SH-SY5Y (cell line): ENCODE measurements at regions not wholly inside any gene's neighbourhood (a gene's known extent, or its start where the extent isn't known, plus 50 kb on each side); places are given as distances from the start of the nearest gene placed in this dataset.

ENCODE experiments used
- GATA2 ChIP-seq: IDR thresholded peaks from 2 replicates; pipeline ENCODE4 v1.6.1; 2011; ENCODE audit warnings: mild to moderate bottlenecking, low read depth, low read length
- GATA3 ChIP-seq: IDR thresholded peaks from 2 replicates; pipeline ENCODE4 v1.6.1; 2011; ENCODE audit warnings: low read depth, mild to moderate bottlenecking, low read length, moderate library complexity

- TF ChIP-seq GATA2 = no peak
- TF ChIP-seq GATA3 = no peak
Measured at GRCh38 chr2:123614596-123614995, 410.5 kb upstream of the CNTNAP5 start.

- TF ChIP-seq GATA2 (no peak), GATA3 (no peak)
Measured at GRCh38 chr2:123624816-123625215, 400.3 kb upstream of the CNTNAP5 start.

GRCh38 chr2:123636232-123636631 lies 388.9 kb upstream of the CNTNAP5 start:
- no peak for TF ChIP-seq GATA2
- TF ChIP-seq GATA3 = no peak

GRCh38 chr2:123640685-123641335 lies 384.3 kb upstream of the CNTNAP5 start:
- no peak for TF ChIP-seq GATA3
- TF ChIP-seq GATA2 = no peak

GRCh38 chr2:123644053-123644452 lies 381.0 kb upstream of the CNTNAP5 start:
- TF ChIP-seq GATA2 = no peak

- TF ChIP-seq GATA3 (no peak), GATA2 (no peak)
Measured at GRCh38 chr2:123648016-123648415, 377.1 kb upstream of the CNTNAP5 start.

DNA sequence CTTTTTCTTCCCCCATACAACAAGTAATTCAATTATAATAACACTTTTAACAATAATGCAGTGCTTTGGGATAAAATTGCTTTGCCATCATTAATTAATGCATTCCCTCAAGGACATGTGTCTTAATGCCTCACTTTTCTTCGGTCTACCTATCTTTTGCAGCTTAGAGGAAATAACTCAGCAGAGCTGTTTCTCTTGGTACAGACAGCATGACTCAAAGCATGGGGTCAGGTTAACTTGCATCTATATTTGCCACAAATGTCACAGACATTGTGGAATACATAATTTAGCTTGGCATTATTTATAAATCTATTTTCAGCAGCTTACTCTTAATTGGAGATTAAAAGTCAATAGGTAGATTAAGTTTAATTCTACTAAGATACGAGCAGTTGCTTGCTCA lies 376.1 kb upstream of the CNTNAP5 start:
- TF ChIP-seq GATA2 (no peak), GATA3 (no peak)

- no peak for TF ChIP-seq GATA3
- TF ChIP-seq GATA2 = no peak
Measured at GRCh38 chr2:123651151-123651550, 373.9 kb upstream of the CNTNAP5 start.

DNA sequence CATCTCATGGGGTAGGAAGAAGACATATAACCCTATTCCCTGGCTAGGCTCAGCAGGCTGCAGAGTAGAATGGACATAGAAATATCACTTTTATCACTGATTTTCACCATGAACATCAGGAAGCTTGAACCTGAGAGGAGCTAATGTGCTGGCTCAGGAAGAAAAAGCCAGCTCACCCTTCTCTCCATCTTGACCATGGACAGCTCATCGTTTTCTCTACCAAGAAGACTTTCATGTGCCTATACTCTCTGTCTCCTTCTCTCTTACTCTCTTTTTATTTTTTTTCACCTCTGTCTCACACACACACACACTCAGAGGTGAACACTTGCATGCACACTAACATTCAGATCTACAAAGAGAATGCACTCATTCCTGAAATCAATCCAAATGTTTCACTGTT lies 372.8 kb upstream of the CNTNAP5 start:
- TF ChIP-seq GATA2 = no peak
- TF ChIP-seq GATA3 = no peak

DNA sequence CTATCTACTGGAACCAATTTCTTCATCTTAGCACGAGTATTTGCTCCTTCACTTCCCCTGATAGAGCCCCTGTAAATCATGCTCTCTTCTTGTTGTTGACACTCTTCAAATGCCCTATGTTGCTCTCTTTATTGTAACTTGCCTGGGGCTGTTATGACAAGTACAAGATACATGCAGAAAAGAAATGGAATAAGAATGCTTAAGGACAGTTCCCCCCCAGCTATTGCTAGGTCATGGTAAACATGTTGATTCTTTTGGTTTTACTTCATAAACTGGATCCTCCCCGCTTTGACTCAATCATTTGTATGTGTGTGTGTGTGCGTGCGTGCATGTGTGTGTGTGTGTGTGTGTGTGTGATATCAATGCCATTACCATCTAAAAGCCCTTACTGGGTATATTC lies 368.5 kb upstream of the CNTNAP5 start:
- TF ChIP-seq GATA3 (no peak), GATA2 (no peak)

GRCh38 chr2:123659120-123659519 lies 366.0 kb upstream of the CNTNAP5 start:
- TF ChIP-seq GATA2 = no peak
- TF ChIP-seq GATA3 = no peak

GRCh38 chr2:123670286-123670685 lies 354.8 kb upstream of the CNTNAP5 start:
- TF ChIP-seq GATA3 = no peak

GRCh38 chr2:123687064-123687463 lies 338.0 kb upstream of the CNTNAP5 start:
- TF ChIP-seq GATA2 = no peak
- TF ChIP-seq GATA3 = no peak

- TF ChIP-seq GATA2 = no peak
- no peak for TF ChIP-seq GATA3
Measured at GRCh38 chr2:123688231-123688940, 336.7 kb upstream of the CNTNAP5 start.

- TF ChIP-seq GATA2 (no peak), GATA3 (no peak)
Measured at GRCh38 chr2:123692121-123692520, 333.0 kb upstream of the CNTNAP5 start.

DNA sequence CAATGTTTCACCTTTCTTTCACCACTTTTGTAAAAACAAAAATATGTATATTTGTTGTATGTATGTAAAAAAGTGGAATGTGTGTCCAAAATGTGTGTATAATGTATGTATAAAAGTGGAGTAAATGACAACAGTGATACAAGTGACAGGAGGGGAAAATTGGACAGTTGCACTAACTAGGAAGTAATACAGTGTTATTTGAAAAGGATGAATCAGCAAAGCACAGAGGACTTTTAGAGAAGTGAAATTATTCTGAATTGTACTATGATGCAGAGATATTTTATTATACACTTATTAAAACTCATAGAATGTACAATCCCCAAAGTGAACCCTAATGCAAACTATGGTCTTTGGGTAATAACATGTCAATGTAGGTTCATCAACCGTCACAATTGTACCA lies 331.3 kb upstream of the CNTNAP5 start:
- TF ChIP-seq GATA2 = no peak
- TF ChIP-seq GATA3 = no peak

DNA sequence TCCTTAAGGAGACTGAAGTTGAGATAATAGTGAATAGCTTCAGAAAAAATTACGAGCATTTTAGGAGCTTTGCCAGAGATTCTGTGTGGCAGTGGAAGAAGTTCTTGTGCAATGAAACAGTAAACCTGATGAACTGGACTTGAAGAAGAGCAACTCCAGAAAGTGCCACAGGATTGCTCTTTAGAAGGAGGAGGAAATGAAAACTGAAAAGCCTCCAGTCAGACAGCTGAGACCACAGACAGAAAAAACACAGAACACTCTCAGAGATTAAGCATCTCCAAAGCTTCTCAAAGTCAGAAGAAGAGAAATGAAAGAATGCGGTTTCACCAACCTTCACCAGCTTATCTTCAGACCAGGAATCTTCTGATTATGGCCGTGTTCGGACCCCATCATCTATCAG lies 329.7 kb upstream of the CNTNAP5 start:
- TF ChIP-seq GATA3 (no peak), GATA2 (no peak)

- TF ChIP-seq GATA2 (peak; percentile 14; the same call in 1 of the 2 replicates), GATA3 (no peak)
Measured at GRCh38 chr2:123696021-123696420, 329.1 kb upstream of the CNTNAP5 start.
